Fibroblast of peridontal ligament (primary cell): ENCODE measurements at regions not wholly inside any gene's neighbourhood (a gene's known extent, or its start where the extent isn't known, plus 50 kb on each side); places are given as distances from the start of the nearest gene placed in this dataset.

Source experiments
- DNase-seq: peaks from one replicate; pipeline ENCODE4 v3.0.0-alpha.2; 2010; ENCODE audit errors: extremely low read depth

DNA sequence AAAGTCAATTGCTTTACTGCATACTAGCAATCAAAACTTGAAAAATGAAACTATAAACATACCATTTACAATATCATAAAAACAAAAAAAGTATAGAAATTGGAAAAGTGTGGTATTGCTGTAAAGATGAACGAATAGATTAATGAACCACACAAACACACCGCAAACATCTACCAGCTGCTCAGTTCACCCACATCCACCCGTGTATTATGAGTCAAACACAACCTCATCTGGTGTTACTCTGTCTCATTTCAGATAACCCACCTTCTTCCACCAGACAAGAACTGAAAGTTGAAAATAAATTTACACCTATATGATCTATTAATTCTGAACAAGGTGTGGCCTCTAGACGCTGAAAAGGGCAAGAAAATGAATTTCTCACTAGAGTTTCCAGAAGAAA lies 53.3 kb downstream of the BLID start:
- DNase-seq = no peak

DNA sequence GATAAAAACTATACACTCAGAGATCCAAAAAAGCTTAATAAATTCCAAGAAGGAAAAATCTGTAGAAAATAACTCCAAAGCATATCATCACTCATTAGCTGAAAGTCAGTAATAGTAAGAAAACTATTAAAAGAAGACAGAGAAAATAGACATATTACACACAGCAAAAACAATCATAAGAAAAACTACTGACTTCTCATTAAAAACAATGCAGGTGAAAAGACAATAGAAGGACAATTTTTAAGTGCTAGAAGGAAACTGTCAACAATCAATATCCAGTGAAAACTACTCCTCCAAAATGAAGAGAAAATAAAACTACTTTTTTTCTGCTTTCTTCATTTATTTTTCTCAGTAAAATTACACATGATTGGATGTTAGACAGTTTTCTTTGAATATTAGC lies 56.5 kb downstream of the BLID start:
- DNase-seq = no peak

DNA sequence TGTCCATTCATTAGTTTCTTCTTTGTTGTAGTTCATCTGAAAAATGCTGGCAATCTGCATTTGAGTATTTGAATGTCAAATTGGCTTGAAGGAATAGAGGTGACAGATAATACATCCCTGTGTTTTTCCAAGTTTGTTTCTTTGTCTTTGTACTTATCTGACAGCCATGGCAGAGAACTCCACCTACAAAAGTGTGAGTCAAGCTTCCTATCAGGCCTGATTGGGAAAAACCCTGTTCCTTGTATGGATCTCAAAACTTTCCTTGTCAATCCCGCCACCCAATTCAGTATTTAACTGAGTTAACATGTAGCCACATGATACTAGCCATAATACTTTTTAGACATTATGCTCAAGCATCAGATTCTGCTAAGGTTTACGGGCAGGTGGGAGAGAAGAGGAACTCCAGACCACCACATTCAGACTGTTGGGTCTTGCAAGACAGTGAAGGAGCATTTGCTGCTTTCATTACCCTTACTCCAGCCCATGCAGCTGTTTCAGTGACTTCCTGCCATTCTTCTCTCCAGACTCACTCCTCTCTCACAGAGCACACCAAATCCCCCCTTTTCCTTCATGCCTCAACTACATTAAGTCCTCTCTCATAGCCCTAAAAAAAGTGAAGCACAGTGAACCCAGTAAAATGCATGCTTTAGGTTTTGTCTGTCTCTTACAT lies 65.9 kb downstream of the BLID start:
- no peak for DNase-seq

DNA sequence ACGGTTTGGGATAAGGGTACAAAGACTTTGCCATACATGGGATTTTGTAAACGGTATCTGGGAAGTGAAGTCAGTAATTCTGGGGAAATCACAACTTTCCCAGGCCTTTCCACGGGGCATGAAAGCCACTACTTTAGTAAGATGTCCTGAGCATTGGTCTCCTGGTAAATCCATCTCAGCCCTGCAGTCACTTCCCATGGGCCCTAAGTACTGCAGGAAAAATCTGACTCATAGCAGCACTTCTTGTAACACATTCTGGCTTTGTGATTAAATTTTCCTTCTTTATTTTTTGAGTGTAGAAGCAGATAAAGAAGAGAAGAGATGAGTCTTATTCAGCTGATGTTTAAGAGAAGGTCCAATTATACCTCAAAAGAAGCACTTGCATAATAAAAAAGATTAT lies 67.6 kb downstream of the BLID start:
- DNase-seq = no peak

DNA sequence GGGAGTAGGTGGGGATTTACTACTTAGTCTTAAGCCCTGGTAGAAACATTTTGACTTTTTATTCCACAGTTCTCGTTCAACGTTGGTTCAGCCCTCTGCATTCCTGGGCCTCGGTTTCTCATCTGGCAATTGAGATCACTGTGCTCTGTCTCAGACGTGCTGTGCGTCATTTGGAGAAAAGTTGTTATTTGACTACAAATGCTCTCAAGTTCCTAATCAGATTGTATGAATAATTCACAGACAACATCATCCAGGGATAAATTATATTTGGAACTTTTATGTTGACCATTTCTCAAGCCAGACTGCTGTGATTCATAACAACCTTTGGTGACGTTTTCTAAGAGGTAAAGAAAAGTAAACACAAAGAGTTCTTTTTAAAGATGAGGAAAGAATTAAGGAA lies 69.2 kb downstream of the BLID start:
- DNase-seq = peak; percentile 50

DNA sequence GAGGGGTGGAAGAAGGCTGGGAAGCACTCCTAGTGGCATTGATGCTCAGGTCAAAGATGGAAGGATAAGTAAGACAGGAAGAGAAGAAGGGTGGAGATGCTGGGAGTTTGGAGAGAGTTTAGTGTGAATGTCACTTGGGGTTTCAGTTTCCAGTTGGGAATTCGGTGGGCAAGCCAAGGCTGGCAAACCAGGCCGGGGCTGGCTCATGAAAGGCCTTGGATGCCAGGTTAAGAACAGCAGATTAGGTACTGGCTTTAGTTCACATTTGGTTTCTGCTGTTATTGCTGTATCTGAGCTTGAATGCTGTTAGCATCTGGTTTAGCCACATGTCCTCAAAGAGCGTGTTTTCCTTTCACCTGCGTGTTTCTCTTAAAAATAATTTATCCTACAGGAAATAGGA lies 69.6 kb downstream of the BLID start:
- DNase-seq = no peak

DNA sequence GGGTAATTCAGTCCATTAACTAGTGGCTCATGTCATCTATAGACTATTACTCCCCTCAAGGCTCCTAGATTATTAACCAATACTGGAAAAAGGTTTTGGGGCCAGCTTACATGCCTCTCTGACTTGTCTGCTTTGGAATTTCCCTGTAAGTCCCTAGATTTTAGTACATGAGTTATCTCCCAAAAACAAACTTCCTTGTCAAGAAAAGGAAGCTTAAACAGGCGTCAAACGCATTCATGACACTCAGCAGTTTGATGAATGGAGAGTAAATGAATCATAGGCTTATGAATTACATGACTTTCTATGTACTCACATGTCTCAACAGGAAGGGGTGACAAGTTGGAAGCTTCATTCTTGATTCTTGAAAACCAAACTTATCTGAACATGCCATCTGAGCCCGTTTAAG lies 70.8 kb downstream of the BLID start:
- peak; percentile 62 for DNase-seq

DNA sequence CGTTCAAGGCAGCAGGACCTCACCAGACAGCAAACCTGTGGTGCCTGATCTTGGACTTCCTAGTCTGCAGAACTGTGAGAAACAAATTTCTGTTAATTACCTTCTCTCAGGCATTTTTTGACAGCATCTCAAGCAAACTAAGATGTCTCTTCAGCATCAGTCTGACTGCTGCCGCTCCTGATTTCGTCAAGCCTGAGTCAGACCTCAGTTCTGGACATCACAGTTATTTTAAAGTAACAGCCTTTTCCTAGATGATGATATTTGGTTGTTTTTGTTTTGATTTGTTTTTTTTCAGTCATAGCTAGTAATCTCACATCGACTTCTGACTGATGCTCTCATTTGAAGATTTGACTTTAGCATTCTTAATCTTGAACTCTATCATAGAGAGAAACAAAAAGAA lies 71.9 kb downstream of the BLID start:
- no peak for DNase-seq

DNA sequence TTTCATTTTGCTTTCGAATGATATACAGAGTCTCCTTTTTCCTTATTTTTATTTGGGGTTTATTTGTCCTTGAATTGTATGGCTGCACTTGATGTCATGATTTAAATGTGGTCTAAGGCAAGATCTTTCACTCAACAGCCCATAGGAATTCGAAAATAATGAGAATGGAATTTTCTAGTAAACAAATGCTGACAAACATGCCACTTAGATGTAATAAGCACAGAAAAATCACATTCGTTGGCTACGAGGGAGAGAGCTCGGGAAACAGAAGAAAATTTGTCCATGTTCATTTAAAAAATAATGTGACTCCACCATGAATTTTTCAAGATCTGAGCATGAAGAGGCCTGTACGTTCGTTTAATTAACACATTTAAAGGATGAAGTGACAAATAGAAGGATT lies 73.0 kb downstream of the BLID start:
- peak; percentile 54 for DNase-seq

DNA sequence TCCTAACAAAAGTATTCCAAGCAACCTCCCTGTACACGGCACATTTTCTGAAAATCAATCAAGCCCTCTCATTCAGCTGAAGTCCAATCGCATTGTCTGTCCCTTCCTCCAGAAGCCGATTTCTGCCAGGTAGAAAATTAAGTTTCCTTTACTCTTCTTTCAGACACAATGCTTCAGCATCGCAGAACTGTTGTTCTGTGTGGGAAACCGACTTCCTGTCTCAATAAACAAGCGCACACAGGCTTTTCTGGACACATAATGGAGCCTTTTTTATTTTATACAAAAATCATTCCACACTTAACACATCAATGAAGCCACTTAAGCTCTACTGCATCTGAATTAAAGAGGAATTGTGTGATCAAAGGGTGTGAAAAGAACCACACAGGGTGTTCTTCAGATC lies 75.6 kb downstream of the BLID start:
- DNase-seq = peak; percentile 36

DNA sequence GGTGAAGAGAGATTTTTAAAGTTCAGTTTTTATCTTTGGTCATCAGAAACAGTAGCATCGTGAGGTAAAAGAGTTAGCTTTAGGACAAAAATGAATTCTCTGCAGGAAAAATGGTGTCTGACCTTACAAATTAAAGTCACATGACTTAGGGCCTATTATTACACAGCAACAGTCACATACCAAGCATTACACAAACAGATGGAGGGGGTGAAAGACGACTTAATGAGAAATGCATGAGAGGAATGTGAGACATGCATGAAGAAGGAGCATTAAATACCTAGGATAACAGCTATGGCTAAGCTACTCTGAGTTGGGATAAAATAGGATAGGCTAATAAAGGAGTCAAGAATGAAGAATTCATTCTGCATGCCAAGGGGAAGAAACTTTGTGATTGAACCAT lies 77.5 kb downstream of the BLID start:
- peak; percentile 86 for DNase-seq

DNA sequence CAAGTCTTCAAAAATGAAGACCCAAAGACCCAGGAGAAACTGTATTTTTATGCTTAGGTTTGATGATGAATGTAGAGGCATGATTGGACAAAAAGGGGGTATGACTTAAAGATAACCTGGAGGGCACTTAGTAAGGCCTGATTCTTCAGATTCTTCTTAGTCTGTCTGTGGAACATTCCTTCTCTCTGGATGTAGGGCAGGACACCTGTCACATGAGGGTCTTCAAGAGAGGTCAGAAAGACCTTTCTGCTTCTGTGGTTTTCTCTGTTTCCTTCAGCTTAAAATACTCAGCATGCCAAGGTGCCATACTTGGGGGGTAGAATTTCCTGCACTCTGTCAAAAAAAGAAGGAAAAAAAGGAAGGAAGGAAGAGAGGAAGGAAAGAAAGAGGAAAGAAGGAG lies 78.1 kb downstream of the BLID start:
- no peak for DNase-seq

DNA sequence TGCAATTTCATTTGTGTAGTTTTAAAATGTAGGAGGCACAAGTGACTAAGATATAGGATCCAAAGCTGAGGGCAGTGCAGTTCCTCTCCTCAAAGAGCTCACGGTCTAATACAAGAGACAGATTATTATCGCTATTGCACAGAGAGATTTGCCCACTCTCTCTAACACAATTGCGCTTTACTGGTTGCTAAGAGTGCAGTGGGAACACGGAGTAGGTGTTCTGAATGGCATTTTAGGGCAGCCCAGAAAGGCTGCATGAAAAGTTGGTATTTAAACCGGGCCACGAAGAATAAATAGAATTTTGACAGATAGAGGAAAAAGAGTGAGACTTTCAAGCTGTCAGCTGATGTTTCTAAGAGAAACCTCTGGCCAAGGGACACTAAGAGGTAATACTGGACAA lies 79.5 kb downstream of the BLID start:
- no peak for DNase-seq

DNA sequence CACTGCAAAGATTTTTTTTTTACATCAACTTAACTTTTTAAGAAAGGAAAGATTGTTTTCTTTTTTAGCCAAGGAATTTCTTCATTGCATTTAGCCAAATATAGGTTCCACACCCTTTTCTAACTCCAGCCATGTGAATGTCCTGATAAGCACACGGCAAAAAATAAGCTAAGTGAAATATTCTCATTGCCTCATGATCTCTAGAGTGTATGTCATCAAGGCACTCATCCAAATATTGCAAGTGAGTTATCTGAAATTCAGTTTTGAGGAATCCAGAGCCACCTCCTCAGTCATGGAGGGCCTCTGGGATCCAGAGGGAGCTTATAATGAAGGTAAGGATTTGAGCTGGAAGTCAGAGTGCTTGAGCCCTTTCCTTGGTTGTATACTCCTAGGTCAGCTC lies 80.0 kb downstream of the BLID start:
- peak; percentile 89 for DNase-seq

DNA sequence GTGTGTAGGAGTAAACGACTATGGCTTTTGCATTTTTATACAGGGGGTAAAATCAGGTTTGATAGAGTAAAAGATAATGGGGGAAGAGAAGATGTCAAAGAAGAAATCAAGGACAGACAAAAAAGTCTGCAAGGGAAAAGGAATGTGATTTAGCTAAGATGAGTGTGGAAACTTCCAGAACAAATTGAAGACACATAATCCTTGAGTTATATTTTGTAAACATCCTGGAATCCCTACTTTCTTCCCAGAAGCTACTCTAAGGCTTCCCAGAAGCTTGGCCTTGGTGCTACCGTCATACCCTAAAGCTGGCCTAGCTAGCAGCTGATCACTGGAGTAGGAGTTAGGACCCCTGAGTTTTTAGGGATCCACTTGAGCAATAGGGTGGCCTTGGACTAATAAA lies 82.4 kb downstream of the BLID start:
- DNase-seq = no peak

DNA sequence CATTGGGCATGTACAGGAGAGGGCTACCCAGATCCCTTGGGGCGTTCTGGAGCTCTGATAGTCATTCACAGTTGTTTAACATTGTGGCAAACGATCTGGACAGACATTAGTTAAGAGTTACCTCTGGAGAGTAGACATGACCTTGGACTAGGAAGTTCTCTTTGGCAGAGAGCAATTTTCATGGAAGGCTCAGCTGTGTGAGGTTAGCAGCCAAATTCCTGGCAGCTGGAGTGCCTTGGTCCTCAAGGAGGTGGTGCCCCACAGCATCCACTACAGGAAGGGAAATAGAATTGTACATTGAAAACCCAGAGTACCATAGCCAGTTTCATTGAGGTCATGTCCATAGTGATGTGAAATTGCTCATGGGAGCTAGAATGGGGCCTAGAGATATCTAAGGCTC lies 82.8 kb downstream of the BLID start:
- DNase-seq = peak; percentile 37

DNA sequence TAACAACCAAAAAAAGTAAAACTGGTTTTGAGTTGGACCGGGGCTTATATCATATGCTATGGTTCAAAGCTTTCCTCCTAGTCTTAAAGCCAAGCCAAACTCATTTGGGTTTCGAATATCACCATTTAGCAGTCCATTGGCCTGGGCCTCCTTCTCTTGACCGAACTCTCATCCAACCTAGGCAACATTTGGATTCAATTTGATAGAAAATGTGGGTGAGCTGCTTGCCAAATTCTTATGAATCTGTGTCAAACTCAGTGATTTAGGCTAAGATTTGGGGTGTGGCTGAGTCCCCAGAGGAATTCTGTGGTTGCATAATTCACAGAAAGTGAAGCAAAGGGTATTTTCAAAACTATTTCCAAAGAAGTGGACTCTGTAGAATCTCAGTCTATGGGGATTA lies 83.7 kb downstream of the BLID start:
- DNase-seq = peak; percentile 100

DNA sequence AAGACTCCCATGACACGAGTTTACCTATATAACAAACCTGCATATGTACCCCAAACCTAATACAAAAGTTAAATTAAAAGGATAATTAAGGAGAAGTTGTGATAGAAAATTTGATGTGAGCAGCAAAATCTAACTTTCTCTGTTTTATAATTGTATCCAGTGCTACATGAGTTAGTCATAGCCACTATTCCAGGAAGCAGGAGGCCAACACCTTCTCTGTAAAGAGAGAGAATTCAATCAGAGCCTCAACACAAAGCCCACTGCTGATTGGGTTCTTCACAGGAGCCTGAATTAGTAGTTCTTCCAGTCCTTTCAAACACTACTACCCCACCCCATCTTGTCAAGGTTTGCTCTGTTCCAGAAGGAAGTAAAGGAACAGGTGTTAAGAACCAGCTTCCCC lies 84.2 kb downstream of the BLID start:
- peak; percentile 29 for DNase-seq

DNA sequence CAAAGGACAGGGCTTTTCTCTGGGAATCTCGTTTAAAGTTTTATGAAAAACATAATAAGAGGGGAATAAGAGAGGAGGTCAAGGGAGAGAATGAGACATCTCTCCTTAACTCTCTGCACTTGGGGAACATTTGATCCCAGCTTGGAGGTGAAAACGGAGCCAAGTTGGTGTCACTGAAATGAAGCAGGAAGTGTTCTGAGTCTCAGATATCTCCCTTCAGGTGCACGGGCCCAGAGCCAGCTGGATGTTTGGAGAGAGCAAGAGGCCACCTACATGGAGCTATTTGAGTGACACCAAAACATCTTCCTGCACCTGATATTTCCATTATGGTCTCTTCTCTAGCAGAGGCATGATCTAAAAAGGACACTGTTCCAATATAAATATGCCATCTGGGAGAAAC lies 85.7 kb downstream of the BLID start:
- DNase-seq = no peak

DNA sequence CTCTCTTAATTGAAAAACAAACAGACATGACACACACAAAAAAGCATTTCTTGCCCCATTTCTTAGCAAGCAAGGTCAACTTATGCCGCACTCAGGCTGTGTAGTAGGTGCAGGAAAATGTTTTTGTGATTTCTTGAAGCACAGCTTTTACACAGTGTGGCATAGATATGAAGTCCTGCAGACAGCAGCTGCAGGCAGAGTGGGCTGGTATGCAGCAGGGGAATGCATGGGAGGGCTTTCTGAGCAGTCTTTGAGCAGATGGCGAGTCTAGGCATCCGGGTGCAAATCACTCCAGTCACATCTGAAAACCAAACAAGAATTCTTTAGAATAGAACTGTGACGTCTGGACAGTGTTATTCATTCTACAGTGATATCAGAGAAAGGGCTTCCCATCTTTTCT lies 87.5 kb downstream of the BLID start:
- no peak for DNase-seq

DNA sequence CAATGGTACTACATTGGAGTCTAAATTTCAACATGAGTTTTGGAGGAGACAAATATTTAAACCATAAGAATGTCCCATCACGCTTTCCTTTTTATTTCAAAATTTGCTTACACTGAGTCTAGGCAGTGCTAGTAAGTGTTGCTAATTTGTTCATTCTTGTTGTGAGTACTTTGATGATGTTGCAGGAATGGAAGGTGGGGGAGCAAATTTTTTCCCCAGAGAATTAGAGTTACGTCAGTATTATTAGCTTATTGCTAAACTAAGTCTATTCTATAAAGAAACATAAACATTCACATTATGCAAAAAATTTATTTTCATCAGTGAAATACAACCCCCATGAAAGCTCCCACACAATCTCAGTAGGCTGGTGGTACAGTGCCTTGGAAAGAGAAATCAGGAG lies 88.0 kb downstream of the BLID start:
- no peak for DNase-seq

DNA sequence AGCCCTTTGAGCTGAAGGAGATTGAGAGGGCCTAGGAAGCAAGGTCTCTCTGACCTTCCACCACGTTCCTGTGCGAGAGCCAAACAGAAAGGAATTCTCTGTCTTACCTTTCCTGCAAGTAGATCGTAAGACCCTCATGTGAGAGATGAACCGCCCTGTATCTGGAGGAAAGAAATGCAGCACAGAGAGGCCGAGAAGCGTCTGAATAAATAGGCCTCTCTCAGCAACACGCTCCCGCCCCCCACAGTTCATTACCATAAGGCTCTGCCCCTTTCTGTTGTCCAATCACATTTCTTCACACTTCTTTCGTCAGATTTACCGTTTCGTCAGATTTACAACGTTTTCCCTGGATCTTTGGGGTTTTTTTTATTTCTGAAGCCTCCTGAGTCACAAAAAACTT lies 90.3 kb downstream of the BLID start:
- no peak for DNase-seq

DNA sequence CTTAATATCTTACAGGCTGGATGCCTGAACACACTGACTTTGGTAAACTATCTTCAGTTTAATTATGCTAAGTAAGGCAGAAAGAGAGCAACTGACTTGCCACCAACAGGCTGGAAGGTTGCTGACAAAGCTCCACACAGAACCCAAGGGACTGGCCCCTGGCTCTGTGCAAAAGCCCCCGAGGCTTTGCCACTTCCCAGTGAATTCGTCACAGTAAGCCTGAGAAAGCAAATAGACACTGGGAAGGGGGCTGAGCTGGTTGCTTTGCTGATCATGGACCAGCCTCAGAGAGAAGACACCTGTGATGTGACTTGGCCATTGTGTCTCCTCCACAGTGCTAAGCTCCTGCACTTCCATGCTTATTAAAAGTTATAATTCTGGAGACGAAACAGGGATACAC lies 91.7 kb downstream of the BLID start:
- DNase-seq = no peak

DNA sequence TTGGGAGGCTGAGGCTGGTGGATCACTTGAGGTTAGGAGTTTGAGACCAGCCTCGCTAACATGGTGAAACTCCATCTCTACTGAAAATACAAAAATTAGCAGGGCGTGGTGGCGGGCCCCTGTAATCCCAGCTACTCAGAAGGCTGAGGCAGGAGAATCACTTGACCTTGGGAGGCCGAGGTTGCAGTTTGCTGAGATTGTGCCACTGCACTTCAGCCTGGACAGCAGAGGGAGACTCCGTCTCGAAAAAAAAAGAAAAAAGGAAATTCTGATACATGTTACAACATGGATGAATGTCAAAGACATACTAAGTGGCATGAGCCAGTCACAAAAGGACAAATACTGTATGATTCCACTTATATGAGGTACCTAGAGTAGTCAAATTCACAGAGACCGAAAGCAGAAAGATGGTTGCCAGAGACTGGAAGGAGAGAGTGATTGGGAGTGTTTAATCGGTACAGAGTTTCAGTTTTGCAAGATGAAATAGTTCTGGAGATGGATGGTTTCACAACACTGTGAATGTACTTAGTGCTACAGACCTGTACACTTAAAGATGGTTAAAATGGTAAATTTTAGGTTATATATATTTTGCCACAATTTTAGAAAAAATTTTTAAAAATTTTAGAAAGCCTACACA lies 92.3 kb downstream of the BLID start:
- DNase-seq = peak; percentile 64
